ENCODE measurements at regions not wholly inside any gene's neighbourhood (a gene's known extent, or its start where the extent isn't known, plus 50 kb on each side); places are given as distances from the start of the nearest gene placed in this dataset.

DNA sequence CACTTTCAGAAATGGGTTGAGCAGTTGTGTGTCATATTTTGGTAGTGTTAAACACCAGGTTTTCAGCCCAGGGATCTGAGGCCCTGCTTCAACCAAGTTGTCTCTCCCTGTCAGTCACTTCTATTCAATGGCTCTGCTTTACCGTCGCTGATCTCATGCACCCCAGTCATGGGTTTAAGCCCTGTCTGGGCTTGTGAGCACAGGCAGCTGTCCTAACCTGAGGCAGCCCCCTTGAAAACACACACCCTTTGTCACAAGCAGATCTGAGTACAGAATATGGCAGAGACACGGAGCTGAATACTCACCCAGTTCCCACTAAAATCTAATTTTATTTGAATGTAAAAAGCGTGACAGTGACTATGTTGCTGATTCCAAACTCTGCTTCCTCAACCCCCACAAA, 110.6 kb upstream of the GLI3 start:
- no peak for DNase-seq
- H3K9ac ChIP-seq (ENCODE audit: extremely low read depth, low read length, poor library complexity, severe bottlenecking), result no peak overlapping the region
- H3K4me1 ChIP-seq (ENCODE audit: control insufficient read depth, insufficient read depth, low read length), result peaks cover 3% of the 10 kb centered on the region
- H3K27me3 ChIP-seq (ENCODE audit: control insufficient read depth, insufficient read depth, low read length, poor library complexity, severe bottlenecking), result no peaks in the 10 kb centered on the region
- no peak overlapping the region for H3K4me3 ChIP-seq (ENCODE audit: low read length)
- Mint-ChIP-seq H3K36me3 (ENCODE audit: low read depth) (no peaks in the 10 kb centered on the region), H3K27ac (no peak overlapping the region), H3K4me1 (peaks cover 9% of the 10 kb centered on the region), H3K9me3 (no peaks in the 10 kb centered on the region), H3K4me3 (no peak overlapping the region), H3K27me3 (ENCODE audit: insufficient read depth) (peaks cover 4% of the 10 kb centered on the region)
- no peaks in the 10 kb centered on the region for H3K36me3 ChIP-seq (ENCODE audit: control insufficient read depth, insufficient read depth, low read length)
- no peak overlapping the region for H3K27ac ChIP-seq (ENCODE audit: low read depth, low read length)
- TF ChIP-seq, protein P1, sequence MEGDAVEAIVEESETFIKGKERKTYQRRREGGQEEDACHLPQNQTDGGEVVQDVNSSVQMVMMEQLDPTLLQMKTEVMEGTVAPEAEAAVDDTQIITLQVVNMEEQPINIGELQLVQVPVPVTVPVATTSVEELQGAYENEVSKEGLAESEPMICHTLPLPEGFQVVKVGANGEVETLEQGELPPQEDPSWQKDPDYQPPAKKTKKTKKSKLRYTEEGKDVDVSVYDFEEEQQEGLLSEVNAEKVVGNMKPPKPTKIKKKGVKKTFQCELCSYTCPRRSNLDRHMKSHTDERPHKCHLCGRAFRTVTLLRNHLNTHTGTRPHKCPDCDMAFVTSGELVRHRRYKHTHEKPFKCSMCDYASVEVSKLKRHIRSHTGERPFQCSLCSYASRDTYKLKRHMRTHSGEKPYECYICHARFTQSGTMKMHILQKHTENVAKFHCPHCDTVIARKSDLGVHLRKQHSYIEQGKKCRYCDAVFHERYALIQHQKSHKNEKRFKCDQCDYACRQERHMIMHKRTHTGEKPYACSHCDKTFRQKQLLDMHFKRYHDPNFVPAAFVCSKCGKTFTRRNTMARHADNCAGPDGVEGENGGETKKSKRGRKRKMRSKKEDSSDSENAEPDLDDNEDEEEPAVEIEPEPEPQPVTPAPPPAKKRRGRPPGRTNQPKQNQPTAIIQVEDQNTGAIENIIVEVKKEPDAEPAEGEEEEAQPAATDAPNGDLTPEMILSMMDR (conservative IDR thresholded peaks at IDR 0.05), result no peak
- no peaks in the 10 kb centered on the region for H3K9me3 ChIP-seq (ENCODE audit: control insufficient read depth, low read length)
- 84 to 100% methylated on average over 1 to 4 of the region's 4 CpGs for WGBS, 2 experiments (ENCODE audit: insufficient coverage in 1 of 2, insufficient read length in 1 of 2)

DNA sequence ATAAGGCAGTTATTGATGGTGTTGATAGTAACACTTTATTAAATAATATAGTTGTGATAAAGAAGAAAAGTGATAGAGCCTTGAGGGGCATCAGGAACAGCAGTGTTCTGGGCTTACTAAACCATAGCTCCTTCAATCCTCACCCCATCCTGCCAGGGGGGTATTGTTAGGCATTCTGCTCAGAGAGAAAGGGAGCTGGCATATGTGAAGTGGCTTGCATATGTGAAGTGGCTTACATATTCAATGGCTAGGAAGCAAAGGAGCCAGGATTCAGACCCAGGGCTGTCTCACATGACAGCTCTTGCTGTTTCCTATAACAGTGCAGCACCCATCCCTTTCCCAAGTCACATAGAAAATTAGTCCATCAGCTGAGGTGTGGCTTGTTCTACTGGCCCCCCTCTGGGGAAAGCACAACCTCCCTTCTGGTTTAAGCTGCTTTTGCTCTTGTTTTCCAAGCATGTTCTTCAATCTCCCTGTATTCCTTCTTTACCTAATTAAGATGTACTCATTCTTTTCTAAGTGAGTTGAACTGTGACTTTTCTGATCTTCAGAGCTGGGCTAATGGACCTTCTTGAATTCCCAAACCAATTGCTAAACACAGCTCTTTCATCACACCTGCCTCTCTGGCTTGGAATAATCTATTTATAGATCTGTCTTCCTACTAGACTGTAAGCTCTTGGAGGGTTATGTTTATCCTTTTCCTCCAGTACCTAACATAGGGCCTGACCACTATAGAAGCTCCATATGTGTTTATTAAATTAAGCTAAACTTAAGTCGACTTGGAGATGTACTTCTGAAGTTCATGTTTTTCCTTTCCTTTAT, 108.7 kb upstream of the GLI3 start:
- TF ChIP-seq, protein P1 (conservative IDR thresholded peaks at IDR 0.05), result no peak
- DNase-seq, result no peak
- Histone ChIP-seq H3K27ac (ENCODE audit: low read depth, low read length) (no peak overlapping the region), H3K27me3 (ENCODE audit: control insufficient read depth, insufficient read depth, low read length, poor library complexity, severe bottlenecking) (no peaks in the 10 kb centered on the region), H3K4me3 (ENCODE audit: low read length) (no peak overlapping the region), H3K9me3 (ENCODE audit: control insufficient read depth, low read length) (no peaks in the 10 kb centered on the region), H3K36me3 (ENCODE audit: control insufficient read depth, insufficient read depth, low read length) (no peaks in the 10 kb centered on the region), H3K4me1 (ENCODE audit: control insufficient read depth, insufficient read depth, low read length) (peaks cover 3% of the 10 kb centered on the region), H3K9ac (ENCODE audit: extremely low read depth, low read length, poor library complexity, severe bottlenecking) (no peak overlapping the region)
- Mint-ChIP-seq H3K4me1 (peaks cover 9% of the 10 kb centered on the region), H3K36me3 (ENCODE audit: low read depth) (no peaks in the 10 kb centered on the region), H3K9me3 (no peaks in the 10 kb centered on the region), H3K27me3 (ENCODE audit: insufficient read depth) (peaks cover 5% of the 10 kb centered on the region), H3K27ac (no peak overlapping the region), H3K4me3 (no peak overlapping the region)
- no CpG with 5 or more reads among the region's 1 CpG for WGBS, 2 experiments (ENCODE audit: insufficient coverage in 1 of 2, insufficient read length in 1 of 2)

DNA sequence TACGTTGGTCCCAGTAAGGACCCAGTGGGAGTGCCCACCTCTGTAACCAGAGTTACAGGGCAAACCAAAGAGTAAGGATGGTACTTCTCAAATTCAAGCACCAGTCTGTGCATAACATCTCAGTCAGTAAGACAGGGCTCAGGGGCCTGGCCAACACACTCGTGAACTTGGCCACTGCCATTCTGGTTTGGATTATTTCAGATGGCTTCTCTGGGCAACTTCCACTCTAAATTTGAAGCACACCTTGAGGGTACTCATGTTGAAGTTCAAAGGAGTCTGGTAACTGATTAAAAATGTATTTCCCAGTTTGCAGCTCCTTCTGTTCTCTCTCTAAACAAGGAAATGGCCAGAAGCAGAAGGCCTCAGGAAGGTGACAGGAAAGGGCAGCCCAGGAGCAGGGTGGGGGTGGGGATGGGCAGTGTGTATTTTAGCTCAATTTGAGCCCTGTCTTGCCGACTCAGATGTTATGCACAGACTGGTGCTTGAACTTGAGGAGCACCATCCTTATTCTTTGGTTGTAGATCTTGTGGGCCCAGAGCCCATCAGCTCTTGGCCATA, 107.3 kb upstream of the GLI3 start:
- no peak overlapping the region for H3K4me3 ChIP-seq (ENCODE audit: low read length)
- Mint-ChIP-seq H3K9me3 (no peaks in the 10 kb centered on the region), H3K4me1 (peaks cover 9% of the 10 kb centered on the region), H3K36me3 (ENCODE audit: low read depth) (no peaks in the 10 kb centered on the region), H3K27ac (no peak overlapping the region), H3K27me3 (ENCODE audit: insufficient read depth) (peaks cover 5% of the 10 kb centered on the region), H3K4me3 (no peak overlapping the region)
- peaks cover 3% of the 10 kb centered on the region for H3K4me1 ChIP-seq (ENCODE audit: control insufficient read depth, insufficient read depth, low read length)
- DNase-seq, result no peak
- TF ChIP-seq, protein P1 (conservative IDR thresholded peaks at IDR 0.05), result no peak
- H3K9me3 ChIP-seq (ENCODE audit: control insufficient read depth, low read length), result no peaks in the 10 kb centered on the region
- no peaks in the 10 kb centered on the region for H3K27me3 ChIP-seq (ENCODE audit: control insufficient read depth, insufficient read depth, low read length, poor library complexity, severe bottlenecking)
- H3K36me3 ChIP-seq (ENCODE audit: control insufficient read depth, insufficient read depth, low read length), result no peaks in the 10 kb centered on the region
- WGBS, 2 experiments (ENCODE audit: insufficient coverage in 1 of 2, insufficient read length in 1 of 2), result 91 to 92% methylated on average over 2 to 3 of the region's 3 CpGs
- no peak overlapping the region for H3K9ac ChIP-seq (ENCODE audit: extremely low read depth, low read length, poor library complexity, severe bottlenecking)
- no peak overlapping the region for H3K27ac ChIP-seq (ENCODE audit: low read depth, low read length)

All from endodermal cell (in vitro differentiated cells).